KMS-11 (cell line): ENCODE measurements at regions not wholly inside any gene's neighbourhood (a gene's known extent, or its start where the extent isn't known, plus 50 kb on each side); places are given as distances from the start of the nearest gene placed in this dataset.

Experiments
- H2AFZ ChIP-seq: fragments of 200-600 bp; sonication (generic); 2 replicates; pipeline ENCODE4 v1.6.1; 2016; ENCODE audit warnings: antibody characterized with exemption, mixed run types, low read depth
- H3K27ac ChIP-seq: fragments of 200-600 bp; sonication (generic); 2 replicates; pipeline ENCODE4 v1.6.1; 2016; ENCODE audit warnings: mild to moderate bottlenecking, mixed run types
- H3K27me3 ChIP-seq: fragments of 200-600 bp; sonication (generic); 2 replicates; pipeline ENCODE4 v1.6.1; 2017; ENCODE audit warnings: mild to moderate bottlenecking, low read depth, mixed run types, moderate library complexity; ENCODE audit not compliant: insufficient read depth
- H3K36me3 ChIP-seq: fragments of 200-600 bp; sonication (generic); 2 replicates; pipeline ENCODE4 v1.6.1; 2017; ENCODE audit warnings: mild to moderate bottlenecking, mixed run types; ENCODE audit not compliant: insufficient read depth
- H3K4me1 ChIP-seq: fragments of 200-600 bp; sonication (generic); 2 replicates; pipeline ENCODE4 v1.6.1; 2016; ENCODE audit warnings: mild to moderate bottlenecking, low read depth, mixed run types; ENCODE audit not compliant: poor library complexity, severe bottlenecking
- H3K4me2 ChIP-seq: fragments of 200-600 bp; sonication (generic); 2 replicates; pipeline ENCODE4 v1.7.0; 2016; ENCODE audit warnings: mild to moderate bottlenecking, mixed run types
- H3K4me3 ChIP-seq: fragments of 200-600 bp; sonication (generic); IDR thresholded peaks from 2 replicates; pipeline ENCODE4 v1.6.1; 2017; ENCODE audit warnings: low read depth, low read length, mixed read lengths; ENCODE audit not compliant: insufficient read depth
- H3K79me2 ChIP-seq: fragments of 200-600 bp; sonication (generic); 2 replicates; pipeline ENCODE4 v1.6.1; 2016; ENCODE audit warnings: low read depth, mixed run types; ENCODE audit not compliant: insufficient read depth
- H3K9ac ChIP-seq: fragments of 200-600 bp; sonication (generic); 2 replicates; pipeline ENCODE4 v1.6.1; 2016; ENCODE audit warnings: mild to moderate bottlenecking, mixed run types
- H4K20me1 ChIP-seq: fragments of 200-600 bp; sonication (generic); 2 replicates; pipeline ENCODE4 v1.6.1; 2016; ENCODE audit warnings: mild to moderate bottlenecking, mixed run types; ENCODE audit not compliant: insufficient read depth
- TF ChIP-seq, protein P1 (sequence below): fragments of 200-600 bp; sonication (generic); conservative IDR thresholded peaks from 2 replicates; pipeline ENCODE4 v1.6.1; 2017; ENCODE audit warnings: low read depth, mild to moderate bottlenecking, antibody characterized with exemption, low read length, moderate library complexity, mixed read lengths

- H3K9ac ChIP-seq: no peak overlapping the region
- TF ChIP-seq, protein P1, sequence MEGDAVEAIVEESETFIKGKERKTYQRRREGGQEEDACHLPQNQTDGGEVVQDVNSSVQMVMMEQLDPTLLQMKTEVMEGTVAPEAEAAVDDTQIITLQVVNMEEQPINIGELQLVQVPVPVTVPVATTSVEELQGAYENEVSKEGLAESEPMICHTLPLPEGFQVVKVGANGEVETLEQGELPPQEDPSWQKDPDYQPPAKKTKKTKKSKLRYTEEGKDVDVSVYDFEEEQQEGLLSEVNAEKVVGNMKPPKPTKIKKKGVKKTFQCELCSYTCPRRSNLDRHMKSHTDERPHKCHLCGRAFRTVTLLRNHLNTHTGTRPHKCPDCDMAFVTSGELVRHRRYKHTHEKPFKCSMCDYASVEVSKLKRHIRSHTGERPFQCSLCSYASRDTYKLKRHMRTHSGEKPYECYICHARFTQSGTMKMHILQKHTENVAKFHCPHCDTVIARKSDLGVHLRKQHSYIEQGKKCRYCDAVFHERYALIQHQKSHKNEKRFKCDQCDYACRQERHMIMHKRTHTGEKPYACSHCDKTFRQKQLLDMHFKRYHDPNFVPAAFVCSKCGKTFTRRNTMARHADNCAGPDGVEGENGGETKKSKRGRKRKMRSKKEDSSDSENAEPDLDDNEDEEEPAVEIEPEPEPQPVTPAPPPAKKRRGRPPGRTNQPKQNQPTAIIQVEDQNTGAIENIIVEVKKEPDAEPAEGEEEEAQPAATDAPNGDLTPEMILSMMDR: no peak
- H2AFZ ChIP-seq: no peak overlapping the region
- no peaks in the 10 kb centered on the region for H3K36me3 ChIP-seq
- no peaks in the 10 kb centered on the region for H3K27me3 ChIP-seq
- H4K20me1 ChIP-seq: no peaks in the 10 kb centered on the region
- no peak overlapping the region for H3K4me3 ChIP-seq
- H3K4me2 ChIP-seq: no peak overlapping the region
- no peaks in the 10 kb centered on the region for H3K79me2 ChIP-seq
- H3K4me1 ChIP-seq: no peaks in the 10 kb centered on the region
- no peak overlapping the region for H3K27ac ChIP-seq
These were observed 200.1 kb upstream of the TMTC1 start for GRCh38 chr12:29983851-29984250.

DNA sequence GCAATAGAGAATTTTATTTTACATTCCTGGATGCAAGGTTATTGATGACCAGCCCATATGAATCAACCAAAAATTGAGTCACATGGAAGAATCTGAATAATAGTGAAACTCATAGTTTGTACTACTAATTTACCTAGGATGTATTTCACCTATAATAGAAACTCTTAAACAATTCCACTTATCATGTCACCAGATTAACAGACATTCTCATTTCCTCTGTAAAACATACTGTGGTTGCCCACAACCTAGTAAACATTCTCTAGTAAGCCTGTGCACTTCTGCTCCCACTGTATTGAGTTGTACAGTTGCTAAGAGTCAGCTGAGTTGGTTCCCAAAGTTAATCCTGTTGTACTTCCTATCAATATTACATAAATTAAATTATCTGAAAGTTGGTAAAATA is 196.6 kb upstream of the TMTC1 start:
- H3K36me3 ChIP-seq: no peaks in the 10 kb centered on the region
- H3K4me1 ChIP-seq: no peaks in the 10 kb centered on the region
- no peak overlapping the region for H3K9ac ChIP-seq
- TF ChIP-seq, protein P1: no peak
- no peak overlapping the region for H2AFZ ChIP-seq
- no peaks in the 10 kb centered on the region for H4K20me1 ChIP-seq
- H3K79me2 ChIP-seq: no peaks in the 10 kb centered on the region
- H3K27ac ChIP-seq: no peak overlapping the region
- no peak overlapping the region for H3K4me3 ChIP-seq
- H3K4me2 ChIP-seq: no peak overlapping the region
- no peaks in the 10 kb centered on the region for H3K27me3 ChIP-seq

GRCh38 chr12:29971446-29971845 is 187.7 kb upstream of the TMTC1 start:
- Histone ChIP-seq H3K4me1 (no peaks in the 10 kb centered on the region), H3K9ac (no peak overlapping the region), H4K20me1 (no peaks in the 10 kb centered on the region), H3K4me2 (no peak overlapping the region), H3K36me3 (no peaks in the 10 kb centered on the region), H3K27ac (no peak overlapping the region), H3K27me3 (no peaks in the 10 kb centered on the region), H3K4me3 (no peak overlapping the region), H2AFZ (no peak overlapping the region), H3K79me2 (no peaks in the 10 kb centered on the region)
- TF ChIP-seq, protein P1: no peak

DNA sequence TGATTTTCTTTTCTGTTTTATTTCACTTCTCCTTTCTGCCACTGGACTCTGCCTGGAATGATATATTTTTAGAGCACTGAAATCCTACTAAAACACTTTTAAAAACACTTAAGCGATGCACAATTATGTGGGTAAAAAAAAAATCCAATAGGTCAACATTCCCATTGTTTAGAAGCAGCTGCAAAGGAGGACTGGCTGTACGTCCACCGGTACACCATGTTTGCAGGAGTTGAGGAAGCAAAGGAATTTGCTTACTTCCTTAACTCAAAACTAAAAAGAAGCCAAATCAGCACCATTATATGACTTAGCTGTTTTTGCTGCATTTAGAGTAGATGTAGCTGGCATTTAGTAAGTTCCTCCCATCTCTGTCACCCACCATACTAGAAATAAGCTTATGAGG is 186.8 kb upstream of the TMTC1 start:
- no peak overlapping the region for H3K9ac ChIP-seq
- no peak overlapping the region for H3K27ac ChIP-seq
- no peaks in the 10 kb centered on the region for H3K27me3 ChIP-seq
- H3K4me3 ChIP-seq: no peak overlapping the region
- no peaks in the 10 kb centered on the region for H3K79me2 ChIP-seq
- H2AFZ ChIP-seq: no peak overlapping the region
- TF ChIP-seq, protein P1: no peak
- no peaks in the 10 kb centered on the region for H4K20me1 ChIP-seq
- H3K4me2 ChIP-seq: no peak overlapping the region
- H3K4me1 ChIP-seq: no peaks in the 10 kb centered on the region
- no peaks in the 10 kb centered on the region for H3K36me3 ChIP-seq
